H1 (cell line): ENCODE measurements at regions not wholly inside any gene's neighbourhood (a gene's known extent, or its start where the extent isn't known, plus 50 kb on each side); places are given as distances from the start of the nearest gene placed in this dataset.

Experiments
- ATF3 ChIP-seq: IDR thresholded peaks from 2 replicates; pipeline ENCODE4 v1.6.1; 2011; ENCODE audit warnings: low read depth, mild to moderate bottlenecking, low read length; ENCODE audit not compliant: insufficient read depth
- CTCF ChIP-seq, 3 experiments: IDR thresholded peaks; 1 replicate in 2 of 3; 2 replicates in 1 of 3; pipeline versions ENCODE4 v1.5.1 to v1.6.1; 2011; ENCODE audit warnings: low read length in 3 of 3, mild to moderate bottlenecking in 3 of 3, inconsistent platforms in 2 of 3, low read depth in 1 of 3, moderate library complexity in 1 of 3; ENCODE audit not compliant: insufficient read depth in 1 of 3; ENCODE audit errors: control extremely low read depth in 1 of 3
- E2F6 ChIP-seq: IDR thresholded peaks from 2 replicates; pipeline ENCODE4 v1.6.1; 2012; ENCODE audit warnings: inconsistent platforms
- SIN3A ChIP-seq, 2 experiments: IDR thresholded peaks in 1 of 2; conservative IDR thresholded peaks in 1 of 2; 2 replicates each; pipeline ENCODE4 v1.6.1; 2011 to 2012; ENCODE audit warnings: low read length in 2 of 2, improper control_type of control experiment in 1 of 2, low read depth in 1 of 2, mild to moderate bottlenecking in 1 of 2
- SP4 ChIP-seq: IDR thresholded peaks from 2 replicates; pipeline ENCODE4 v1.6.1; 2012; ENCODE audit warnings: low read length, inconsistent platforms
- SUZ12 ChIP-seq: fragments of 200-600 bp; sonication (generic); IDR thresholded peaks from 2 replicates; pipeline ENCODE4 v1.6.1; 2012; ENCODE audit warnings: mild to moderate bottlenecking, inconsistent platforms, low read length, moderate library complexity, mixed read lengths
- USF2 ChIP-seq: IDR thresholded peaks from 2 replicates; pipeline ENCODE4 v1.6.1; 2011; ENCODE audit warnings: low read length, improper control_type of control experiment

GRCh38 chr3:144875211-144875610 lies 903.6 kb downstream of the DIPK2A start (continued):
- no peak for TF ChIP-seq SIN3A (conservative IDR thresholded peaks at IDR 0.05 in 1 of 2, IDR thresholded peaks at IDR 0.05 in 1 of 2; ENCODE audit: low read depth in 1 of 2, low read length in 2 of 2)
- no peak for TF ChIP-seq SP4
- no peak for TF ChIP-seq USF2
- TF ChIP-seq ATF3: no peak
- TF ChIP-seq E2F6: no peak
- TF ChIP-seq SUZ12: no peak
- TF ChIP-seq CTCF (IDR thresholded peaks at IDR 0.05; ENCODE audit: control extremely low read depth in 1 of 3, insufficient read depth in 1 of 3, low read depth in 1 of 3, low read length in 3 of 3): no peak
